Peyer's patch (tissue), 4 donors: ENCODE measurements at regions not wholly inside any gene's neighbourhood (a gene's known extent, or its start where the extent isn't known, plus 50 kb on each side); places are given as distances from the start of the nearest gene placed in this dataset.
"Not testable (repeated sequence)": the region's sequence is repeated elsewhere in the genome, so short reads cannot be mapped to it uniquely, and the experiment has no call there.

Experiments used
- DNase-seq, 3 donors: peaks; one replicate each; pipeline ENCODE4 v3.0.0-alpha.2; 2017 to 2019
- H3K27ac ChIP-seq, 4 donors: fragments of 200-600 bp; sonication (generic); one replicate each; pipeline ENCODE4 v1.5.1; 2016 to 2019
- H3K27me3 ChIP-seq, 2 donors: fragments of 200-600 bp; sonication (generic); one replicate each; pipeline ENCODE4 v1.5.1; 2019
- H3K36me3 ChIP-seq, 3 donors: fragments of 200-600 bp; sonication (generic); one replicate each; pipeline ENCODE4 v1.5.1; 2016 to 2019
- H3K4me1 ChIP-seq, 4 donors: fragments of 200-600 bp; sonication (generic); one replicate each; pipeline ENCODE4 v1.5.1; 2016 to 2019
- H3K4me3 ChIP-seq, 4 donors: fragments of 200-600 bp; sonication (generic); 1 replicate in 3 of 4; 2 replicates in 1 of 4; pipeline ENCODE4 v1.5.1; 2016 to 2019; ENCODE audit warnings: mild to moderate bottlenecking in 1 of 4
- H3K9me3 ChIP-seq, 4 donors: fragments of 200-600 bp; sonication (generic); one replicate each; pipeline ENCODE4 v1.5.1; 2016 to 2019; ENCODE audit warnings: mild to moderate bottlenecking in 1 of 4
- POLR2A ChIP-seq, 2 donors: fragments of 450-650 bp; IDR thresholded peaks; one replicate each; pipeline ENCODE4 v1.5.1; 2017; ENCODE audit warnings: antibody characterized with exemption in 2 of 2, mild to moderate bottlenecking in 2 of 2, moderate library complexity in 2 of 2
- TF ChIP-seq, protein P1 (sequence below), 6 experiments: fragments of 450-650 bp in 4 of 6; fragments of 200-600 bp in 2 of 6; sonication (generic) in 1 of 6; IDR thresholded peaks; one replicate each; pipeline ENCODE4 v1.5.1; 2017 to 2019; ENCODE audit warnings: antibody characterized with exemption in 6 of 6, mild to moderate bottlenecking in 3 of 6, moderate library complexity in 1 of 6

DNA sequence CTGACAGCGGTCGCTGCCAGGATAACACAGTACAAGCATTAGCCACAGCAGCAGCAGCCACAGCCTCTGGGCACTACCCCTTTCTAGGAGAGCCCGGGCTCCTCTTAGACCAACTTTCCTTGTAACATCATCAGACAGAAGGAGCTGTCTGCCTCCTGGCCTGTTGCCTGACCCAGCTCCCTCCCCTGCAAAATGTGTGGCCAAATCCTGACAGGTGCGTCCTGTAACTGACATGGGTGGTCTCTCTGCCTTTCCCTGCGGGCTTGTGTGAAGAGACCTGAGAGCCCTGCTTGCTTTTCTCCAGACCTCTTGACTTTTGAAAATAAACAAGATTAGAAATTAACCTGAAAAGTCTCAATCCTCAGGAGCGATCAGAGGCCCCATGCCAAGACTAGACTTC is 824.9 kb downstream of the RAPGEF2 start:
- Histone ChIP-seq H3K4me3 (no peak overlapping the region), H3K27ac (no peak overlapping the region), H3K4me1 (no peaks in the 10 kb centered on the region), H3K36me3 (no peaks in the 10 kb centered on the region), H3K27me3 (no peaks in the 10 kb centered on the region), H3K9me3 (no peaks in the 10 kb centered on the region)
- no peak for TF ChIP-seq POLR2A (IDR thresholded peaks at IDR 0.05)
- TF ChIP-seq, protein P1, sequence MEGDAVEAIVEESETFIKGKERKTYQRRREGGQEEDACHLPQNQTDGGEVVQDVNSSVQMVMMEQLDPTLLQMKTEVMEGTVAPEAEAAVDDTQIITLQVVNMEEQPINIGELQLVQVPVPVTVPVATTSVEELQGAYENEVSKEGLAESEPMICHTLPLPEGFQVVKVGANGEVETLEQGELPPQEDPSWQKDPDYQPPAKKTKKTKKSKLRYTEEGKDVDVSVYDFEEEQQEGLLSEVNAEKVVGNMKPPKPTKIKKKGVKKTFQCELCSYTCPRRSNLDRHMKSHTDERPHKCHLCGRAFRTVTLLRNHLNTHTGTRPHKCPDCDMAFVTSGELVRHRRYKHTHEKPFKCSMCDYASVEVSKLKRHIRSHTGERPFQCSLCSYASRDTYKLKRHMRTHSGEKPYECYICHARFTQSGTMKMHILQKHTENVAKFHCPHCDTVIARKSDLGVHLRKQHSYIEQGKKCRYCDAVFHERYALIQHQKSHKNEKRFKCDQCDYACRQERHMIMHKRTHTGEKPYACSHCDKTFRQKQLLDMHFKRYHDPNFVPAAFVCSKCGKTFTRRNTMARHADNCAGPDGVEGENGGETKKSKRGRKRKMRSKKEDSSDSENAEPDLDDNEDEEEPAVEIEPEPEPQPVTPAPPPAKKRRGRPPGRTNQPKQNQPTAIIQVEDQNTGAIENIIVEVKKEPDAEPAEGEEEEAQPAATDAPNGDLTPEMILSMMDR (IDR thresholded peaks at IDR 0.05) = no peak
- no peak for DNase-seq

DNA sequence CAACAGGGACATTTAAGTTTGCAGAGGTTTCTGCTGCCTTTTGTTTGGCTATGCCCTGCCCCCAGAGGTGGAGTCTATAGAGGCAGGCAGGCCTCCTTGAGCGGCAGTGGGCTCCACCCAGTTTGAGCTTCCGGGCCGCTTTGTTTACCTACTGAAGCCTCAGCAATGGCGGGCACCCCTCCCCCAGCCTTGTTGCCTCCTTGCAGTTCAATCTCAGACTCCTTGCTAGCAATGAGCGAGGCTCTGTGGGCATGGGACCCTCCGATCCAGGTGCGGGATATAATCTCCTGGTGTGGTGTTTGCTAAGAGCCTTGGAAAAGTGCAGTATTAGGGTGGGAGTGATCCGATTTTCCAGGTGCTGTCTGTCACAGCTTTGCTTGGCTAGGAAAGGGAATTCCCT is 831.7 kb downstream of the RAPGEF2 start:
- H3K36me3 ChIP-seq, DNase-seq, H3K27me3 ChIP-seq, H3K4me3 ChIP-seq, H3K27ac ChIP-seq, H3K4me1 ChIP-seq, H3K9me3 ChIP-seq: not testable (repeated sequence)

DNA sequence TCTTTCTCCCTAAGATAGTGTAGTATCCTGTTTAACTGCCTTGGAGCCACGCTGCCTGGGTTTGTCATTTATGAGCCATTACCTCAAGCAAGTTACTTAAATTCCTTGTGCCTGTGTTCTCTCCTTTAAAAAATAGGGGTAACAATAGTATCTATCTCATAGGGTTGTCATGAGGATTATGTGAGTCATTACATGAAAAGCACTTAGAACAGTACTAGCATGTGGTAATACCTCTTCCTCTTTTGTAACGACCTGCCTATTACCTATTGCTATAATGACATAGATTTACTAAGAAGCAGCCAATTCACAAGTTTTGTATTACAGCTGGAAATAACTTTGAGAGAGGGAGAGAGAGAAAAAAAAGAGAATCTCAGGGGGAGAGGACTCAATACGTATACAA is 834.7 kb downstream of the RAPGEF2 start:
- DNase-seq = no peak
- no peaks in the 10 kb centered on the region for H3K9me3 ChIP-seq
- no peak overlapping the region for H3K4me3 ChIP-seq
- TF ChIP-seq POLR2A (IDR thresholded peaks at IDR 0.05) = no peak
- TF ChIP-seq, protein P1 (IDR thresholded peaks at IDR 0.05) = no peak
- no peak overlapping the region for H3K27ac ChIP-seq
- H3K27me3 ChIP-seq = no peaks in the 10 kb centered on the region
- no peaks in the 10 kb centered on the region for H3K4me1 ChIP-seq
- no peaks in the 10 kb centered on the region for H3K36me3 ChIP-seq

DNA sequence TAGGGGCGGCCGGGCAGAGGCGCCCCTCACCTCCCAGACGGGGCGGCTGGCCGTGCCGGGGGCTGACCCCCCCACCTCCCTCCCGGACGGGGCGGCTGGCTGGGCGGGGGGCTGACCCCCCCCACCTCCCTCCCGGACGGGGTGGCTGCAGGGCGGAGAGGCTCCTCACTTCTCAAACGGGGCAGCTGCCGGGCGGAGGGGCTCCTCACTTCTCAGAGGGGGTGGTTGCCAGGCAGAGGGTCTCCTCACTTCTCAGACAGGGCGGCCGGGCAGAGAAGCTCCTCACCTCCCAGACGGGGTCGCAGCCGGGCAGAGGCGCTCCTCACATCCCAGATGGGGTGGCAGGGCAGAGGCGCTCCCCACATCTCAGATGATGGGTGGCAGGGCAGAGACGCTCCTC is 836.8 kb downstream of the RAPGEF2 start:
- not testable (repeated sequence) for H3K4me1 ChIP-seq, DNase-seq, H3K27me3 ChIP-seq, H3K4me3 ChIP-seq, H3K27ac ChIP-seq, H3K9me3 ChIP-seq, H3K36me3 ChIP-seq

DNA sequence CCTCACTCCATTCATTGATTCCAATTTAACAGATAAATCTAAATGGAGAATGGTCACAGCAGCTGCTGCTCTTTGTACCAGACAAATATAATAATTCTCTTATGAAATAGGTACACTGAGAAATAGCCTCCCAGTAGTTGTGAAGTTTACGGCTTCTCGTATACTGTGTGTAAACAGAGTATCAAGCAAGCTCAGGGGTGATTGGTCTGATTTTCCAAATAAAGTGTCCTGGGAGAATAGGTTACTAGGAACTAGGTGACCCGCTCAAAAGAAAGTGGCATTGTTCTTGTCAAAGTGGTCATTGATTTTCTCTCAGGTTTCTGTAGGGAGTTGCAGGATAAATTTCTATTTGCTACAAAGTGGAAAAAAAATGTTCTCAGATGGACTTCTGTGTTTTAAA is 838.2 kb downstream of the RAPGEF2 start:
- no peak for DNase-seq
- Histone ChIP-seq H3K4me1 (no peaks in the 10 kb centered on the region), H3K9me3 (no peaks in the 10 kb centered on the region), H3K36me3 (no peaks in the 10 kb centered on the region), H3K27me3 (no peaks in the 10 kb centered on the region), H3K27ac (no peak overlapping the region), H3K4me3 (no peak overlapping the region)
- TF ChIP-seq POLR2A (IDR thresholded peaks at IDR 0.05) = no peak
- TF ChIP-seq, protein P1 (IDR thresholded peaks at IDR 0.05) = no peak

DNA sequence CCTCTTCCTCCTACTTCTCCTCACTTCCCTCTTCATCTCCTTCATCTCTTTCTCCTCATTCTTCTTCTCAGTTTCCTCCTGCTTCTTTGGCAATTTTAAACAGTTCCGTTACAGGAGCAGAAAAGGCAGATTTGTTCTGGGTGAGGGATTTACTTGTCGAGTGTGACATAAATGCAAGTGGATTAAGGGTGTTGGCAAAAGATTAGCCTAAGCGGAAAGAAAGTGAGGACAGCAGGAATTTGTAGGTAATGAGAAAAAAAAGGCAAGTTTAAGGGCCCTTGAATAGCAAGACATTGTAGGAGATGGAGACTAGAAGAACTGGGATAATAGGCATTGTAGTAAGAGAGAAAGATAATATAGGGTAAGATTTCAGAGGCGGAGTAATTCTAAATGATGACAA is 841.6 kb downstream of the RAPGEF2 start:
- Histone ChIP-seq H3K4me1 (no peaks in the 10 kb centered on the region), H3K4me3 (no peak overlapping the region), H3K9me3 (no peaks in the 10 kb centered on the region), H3K27ac (no peak overlapping the region), H3K36me3 (no peaks in the 10 kb centered on the region), H3K27me3 (no peaks in the 10 kb centered on the region)
- no peak for DNase-seq
- TF ChIP-seq, protein P1 (IDR thresholded peaks at IDR 0.05) = no peak
- no peak for TF ChIP-seq POLR2A (IDR thresholded peaks at IDR 0.05)

DNA sequence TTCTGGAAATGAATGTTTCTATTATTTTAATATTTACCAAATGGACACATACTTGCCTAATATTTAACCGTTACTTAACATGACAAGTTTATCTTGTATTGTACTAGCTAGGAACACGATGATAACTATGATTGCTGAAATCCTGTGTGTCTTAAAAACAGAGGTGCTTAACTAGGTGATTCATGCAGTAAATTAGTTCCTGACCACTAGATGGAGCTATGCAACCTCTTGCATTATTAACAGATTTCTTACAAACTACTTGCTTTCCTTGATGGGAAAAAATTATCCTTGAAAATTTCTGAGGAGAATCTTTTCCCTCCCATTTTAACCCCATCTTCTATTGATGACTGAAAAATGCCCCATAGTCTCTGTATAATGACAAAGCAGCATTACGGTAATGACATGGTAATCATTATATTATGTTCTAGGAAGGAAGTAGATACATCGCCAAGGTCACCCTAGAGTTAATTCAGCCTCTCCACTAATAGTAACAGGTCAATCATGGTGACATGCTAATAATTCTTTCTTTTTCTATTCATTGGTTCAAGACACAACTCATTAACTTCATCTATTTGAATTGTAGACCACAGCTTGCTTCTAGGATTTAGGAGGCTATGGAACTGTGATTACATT is 844.2 kb downstream of the RAPGEF2 start:
- Histone ChIP-seq H3K27me3 (no peaks in the 10 kb centered on the region), H3K27ac (no peak overlapping the region), H3K4me1 (no peaks in the 10 kb centered on the region), H3K36me3 (no peaks in the 10 kb centered on the region), H3K4me3 (no peak overlapping the region), H3K9me3 (no peaks in the 10 kb centered on the region)
- no peak for DNase-seq
- TF ChIP-seq POLR2A (IDR thresholded peaks at IDR 0.05) = no peak
- TF ChIP-seq, protein P1 (IDR thresholded peaks at IDR 0.05) = peak in 4 of 6 experiments; percentile 46 to 80 (median 70)
